Prostate gland (tissue), 2 donors: ENCODE measurements at regions not wholly inside any gene's neighbourhood (a gene's known extent, or its start where the extent isn't known, plus 50 kb on each side); places are given as distances from the start of the nearest gene placed in this dataset.

Experiments
- DNase-seq: peaks from one replicate; pipeline ENCODE4 v3.0.0-alpha.2; 2019; ENCODE audit warnings: low spot score
- H3K27ac ChIP-seq, 2 donors: fragments of 200-600 bp; sonication (generic); 2 replicates each; pipeline ENCODE4 v1.5.1; 2017 to 2019
- H3K27me3 ChIP-seq: fragments of 200-600 bp; sonication (generic); replicated peaks from 2 replicates; pipeline ENCODE4 v1.5.1; 2019; ENCODE audit not compliant: insufficient read depth
- H3K36me3 ChIP-seq, 2 donors: fragments of 200-600 bp; sonication (generic); 1 replicate in 1 of 2; 2 replicates in 1 of 2; pipeline versions ENCODE4 v1.5.1 to v1.8.1; 2017 to 2019
- H3K4me1 ChIP-seq: fragments of 200-600 bp; sonication (generic); replicated peaks from 2 replicates; pipeline ENCODE4 v1.5.1; 2019
- H3K4me3 ChIP-seq, 2 donors: fragments of 200-600 bp; sonication (generic); 2 replicates each; pipeline ENCODE4 v1.5.1; 2017 to 2019
- H3K9me3 ChIP-seq: fragments of 200-600 bp; sonication (generic); 2 replicates; pipeline ENCODE4 v1.5.1; 2017
- CTCF ChIP-seq, 4 experiments: fragments of 200-600 bp in 2 of 4; fragments of 450-650 bp in 2 of 4; sonication (generic) in 2 of 4; IDR thresholded peaks; 1 replicate in 3 of 4; 2 replicates in 1 of 4; pipeline ENCODE4 v1.5.1; 2016 to 2019; ENCODE audit warnings: antibody characterized with exemption in 4 of 4, mild to moderate bottlenecking in 2 of 4, moderate library complexity in 2 of 4
- POLR2A ChIP-seq: fragments of 450-650 bp; IDR thresholded peaks from one replicate; pipeline ENCODE4 v1.6.1; 2016; ENCODE audit warnings: antibody characterized with exemption, mild to moderate bottlenecking
- POLR2AphosphoS5 ChIP-seq: sonication (generic); formaldehyde crosslinking; IDR thresholded peaks from one replicate; pipeline ENCODE4 v1.6.1; 2017; ENCODE audit warnings: antibody characterized with exemption
- WGBS: methylation state at CpG from one replicate; pipeline ENCODE4 v1.1.5; 2018; 5-methylcytosine and 5-hydroxymethylcytosine counted together
- intact Hi-C: fragments of 100-400 bp; cut with DNase I; formaldehyde crosslinking; loops from one replicate; pipeline ENCODE4 v1.14.2; 2022

GRCh38 chr3:174440741-174441587 lies 418.2 kb upstream of the NAALADL2 start:
- peaks cover 2% of the 10 kb centered on the region for H3K4me1 ChIP-seq
- no peaks in the 10 kb centered on the region for H3K27me3 ChIP-seq
- intact Hi-C loops = no loop called here
- peak overlapping the region; percentile 95 to 96 for H3K27ac ChIP-seq
- TF ChIP-seq POLR2A = peak; percentile 17
- peak in 2 of 4 experiments; percentile 2 to 28 for TF ChIP-seq CTCF (IDR thresholded peaks at IDR 0.05)
- peak; percentile 37 for TF ChIP-seq POLR2AphosphoS5
- H3K9me3 ChIP-seq = no peaks in the 10 kb centered on the region
- no peaks in the 10 kb centered on the region for H3K36me3 ChIP-seq
- under 1% methylated on average over 92 of the region's 107 CpGs for WGBS
- peak overlapping the region; percentile 68 to 75 for H3K4me3 ChIP-seq
- peak; percentile 82 for DNase-seq

GRCh38 chr3:174441588-174442301 lies 417.4 kb upstream of the NAALADL2 start:
- intact Hi-C loops = no loop called here
- Histone ChIP-seq H3K4me1 (no peaks in the 10 kb centered on the region), H3K9me3 (no peaks in the 10 kb centered on the region), H3K27ac (peak overlapping the region; percentile 95 to 96), H3K4me3 (peak overlapping the region; percentile 68 to 75), H3K27me3 (no peaks in the 10 kb centered on the region), H3K36me3 (no peaks in the 10 kb centered on the region)
- WGBS = 5% methylated on average over 11 of the region's 11 CpGs
- no peak for DNase-seq
- TF ChIP-seq CTCF (IDR thresholded peaks at IDR 0.05) (no peak), POLR2AphosphoS5 (no peak), POLR2A (no peak)

- WGBS = 31% methylated on average over 4 of the region's 4 CpGs
- DNase-seq = no peak
- Histone ChIP-seq H3K9me3 (no peaks in the 10 kb centered on the region), H3K27me3 (no peaks in the 10 kb centered on the region), H3K4me3 (peak overlapping the region; percentile 68 to 75), H3K27ac (peak overlapping the region; percentile 95 to 96), H3K36me3 (no peaks in the 10 kb centered on the region), H3K4me1 (no peaks in the 10 kb centered on the region)
- intact Hi-C loops = no loop called here
- no peak for TF ChIP-seq POLR2A
- no peak for TF ChIP-seq POLR2AphosphoS5
- no peak for TF ChIP-seq CTCF (IDR thresholded peaks at IDR 0.05)
These were observed 416.8 kb upstream of the NAALADL2 start for GRCh38 chr3:174442302-174442682.

GRCh38 chr3:174444391-174444790 lies 414.7 kb upstream of the NAALADL2 start:
- no peak overlapping the region for H3K27ac ChIP-seq
- DNase-seq = no peak
- H3K9me3 ChIP-seq = no peaks in the 10 kb centered on the region

More at GRCh38 chr3:174444391-174444790, 414.7 kb upstream of the NAALADL2 start:
- H3K27me3 ChIP-seq = no peaks in the 10 kb centered on the region
- 91% methylated on average over 3 of the region's 3 CpGs for WGBS
- H3K36me3 ChIP-seq = no peaks in the 10 kb centered on the region
- intact Hi-C loops = no loop called here
- H3K4me3 ChIP-seq = no peak overlapping the region
- TF ChIP-seq POLR2AphosphoS5 (no peak), POLR2A (no peak), CTCF (IDR thresholded peaks at IDR 0.05) (no peak)
- H3K4me1 ChIP-seq = no peaks in the 10 kb centered on the region
